ENCODE measurements at regions not wholly inside any gene's neighbourhood (a gene's known extent, or its start where the extent isn't known, plus 50 kb on each side); places are given as distances from the start of the nearest gene placed in this dataset.

DNA sequence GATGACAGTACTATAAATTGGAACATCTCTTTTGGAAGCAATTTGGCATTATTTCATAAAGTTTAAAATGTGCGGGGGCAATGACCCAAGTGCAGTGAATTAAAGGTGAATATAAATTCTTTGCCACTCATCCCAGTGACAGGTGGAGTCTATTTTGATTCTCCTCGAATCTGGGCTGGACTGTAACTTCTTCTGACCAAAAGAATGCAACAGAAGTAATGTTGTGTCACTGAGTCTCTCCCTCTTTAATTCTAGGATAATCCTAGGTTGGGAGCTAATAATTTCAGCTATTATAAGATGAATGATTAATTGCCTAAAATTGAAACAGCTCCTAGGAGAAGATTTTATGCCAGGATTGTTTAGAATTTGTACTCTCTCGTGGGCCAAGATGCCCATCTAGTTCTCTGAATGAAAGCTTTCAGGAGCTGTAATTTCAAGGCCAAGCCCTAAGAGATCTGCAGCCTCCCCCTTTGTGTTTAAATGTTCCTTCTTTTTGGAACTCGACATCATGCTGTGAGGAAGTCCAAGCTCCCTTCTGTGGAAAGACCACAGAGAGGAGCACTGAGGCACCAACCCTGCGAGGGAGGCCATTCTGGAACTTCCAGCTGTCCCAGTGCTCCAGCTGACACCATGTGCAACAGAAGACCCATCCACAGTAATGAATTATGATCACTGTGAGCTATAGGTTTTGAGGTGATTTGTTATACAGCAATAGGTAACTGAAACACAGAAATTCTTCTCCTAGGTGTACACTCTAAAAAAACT, 208.1 kb downstream of the COPRS start:
- no peak for TF ChIP-seq FOXP2 (optimal IDR thresholded peaks at IDR 0.05; ENCODE audit: borderline replicate concordance, extremely low read depth, extremely low read length, insufficient read depth)
- TF ChIP-seq POLR2AphosphoS5 (IDR thresholded peaks at IDR 0.05; ENCODE audit: low read depth, low read length), result no peak
- TF ChIP-seq, protein P1, sequence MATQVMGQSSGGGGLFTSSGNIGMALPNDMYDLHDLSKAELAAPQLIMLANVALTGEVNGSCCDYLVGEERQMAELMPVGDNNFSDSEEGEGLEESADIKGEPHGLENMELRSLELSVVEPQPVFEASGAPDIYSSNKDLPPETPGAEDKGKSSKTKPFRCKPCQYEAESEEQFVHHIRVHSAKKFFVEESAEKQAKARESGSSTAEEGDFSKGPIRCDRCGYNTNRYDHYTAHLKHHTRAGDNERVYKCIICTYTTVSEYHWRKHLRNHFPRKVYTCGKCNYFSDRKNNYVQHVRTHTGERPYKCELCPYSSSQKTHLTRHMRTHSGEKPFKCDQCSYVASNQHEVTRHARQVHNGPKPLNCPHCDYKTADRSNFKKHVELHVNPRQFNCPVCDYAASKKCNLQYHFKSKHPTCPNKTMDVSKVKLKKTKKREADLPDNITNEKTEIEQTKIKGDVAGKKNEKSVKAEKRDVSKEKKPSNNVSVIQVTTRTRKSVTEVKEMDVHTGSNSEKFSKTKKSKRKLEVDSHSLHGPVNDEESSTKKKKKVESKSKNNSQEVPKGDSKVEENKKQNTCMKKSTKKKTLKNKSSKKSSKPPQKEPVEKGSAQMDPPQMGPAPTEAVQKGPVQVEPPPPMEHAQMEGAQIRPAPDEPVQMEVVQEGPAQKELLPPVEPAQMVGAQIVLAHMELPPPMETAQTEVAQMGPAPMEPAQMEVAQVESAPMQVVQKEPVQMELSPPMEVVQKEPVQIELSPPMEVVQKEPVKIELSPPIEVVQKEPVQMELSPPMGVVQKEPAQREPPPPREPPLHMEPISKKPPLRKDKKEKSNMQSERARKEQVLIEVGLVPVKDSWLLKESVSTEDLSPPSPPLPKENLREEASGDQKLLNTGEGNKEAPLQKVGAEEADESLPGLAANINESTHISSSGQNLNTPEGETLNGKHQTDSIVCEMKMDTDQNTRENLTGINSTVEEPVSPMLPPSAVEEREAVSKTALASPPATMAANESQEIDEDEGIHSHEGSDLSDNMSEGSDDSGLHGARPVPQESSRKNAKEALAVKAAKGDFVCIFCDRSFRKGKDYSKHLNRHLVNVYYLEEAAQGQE (IDR thresholded peaks at IDR 0.05; ENCODE audit: insufficient read depth in 1 of 2, low read depth in 2 of 2, low read length in 2 of 2), result no peak
- TF ChIP-seq TAF1 (IDR thresholded peaks at IDR 0.05; ENCODE audit: borderline replicate concordance, insufficient read depth, low read length), result no peak
- no peak for TF ChIP-seq SIN3A (IDR thresholded peaks at IDR 0.05; ENCODE audit: borderline replicate concordance, insufficient read depth, low read length)

DNA sequence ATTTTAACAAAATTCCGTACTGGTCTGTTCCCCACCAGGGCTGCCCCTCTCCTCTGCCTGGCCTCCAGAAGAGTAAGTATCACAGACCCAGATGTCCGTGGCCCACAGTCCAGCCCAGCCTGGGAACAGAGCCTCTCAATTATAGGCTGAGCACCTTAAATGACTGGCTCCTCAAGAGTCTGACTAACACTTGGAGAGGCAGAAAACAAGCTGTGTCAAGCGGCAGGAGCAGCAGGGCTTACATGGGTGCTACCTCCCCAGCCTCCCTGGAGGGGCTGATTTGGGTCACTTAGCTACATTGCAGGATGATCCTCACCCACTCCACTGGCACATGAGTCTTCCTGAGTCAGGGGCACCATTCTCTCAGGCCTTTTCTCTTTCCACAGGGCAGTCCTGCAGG, 209.7 kb downstream of the COPRS start:
- TF ChIP-seq TAF1 (IDR thresholded peaks at IDR 0.05; ENCODE audit: borderline replicate concordance, insufficient read depth, low read length), result no peak
- TF ChIP-seq SIN3A (IDR thresholded peaks at IDR 0.05; ENCODE audit: borderline replicate concordance, insufficient read depth, low read length), result no peak
- no peak for TF ChIP-seq FOXP2 (optimal IDR thresholded peaks at IDR 0.05; ENCODE audit: borderline replicate concordance, extremely low read depth, extremely low read length, insufficient read depth)
- TF ChIP-seq POLR2AphosphoS5 (IDR thresholded peaks at IDR 0.05; ENCODE audit: low read depth, low read length), result no peak
- TF ChIP-seq, protein P1 (IDR thresholded peaks at IDR 0.05; ENCODE audit: insufficient read depth in 1 of 2, low read depth in 2 of 2, low read length in 2 of 2), result no peak

DNA sequence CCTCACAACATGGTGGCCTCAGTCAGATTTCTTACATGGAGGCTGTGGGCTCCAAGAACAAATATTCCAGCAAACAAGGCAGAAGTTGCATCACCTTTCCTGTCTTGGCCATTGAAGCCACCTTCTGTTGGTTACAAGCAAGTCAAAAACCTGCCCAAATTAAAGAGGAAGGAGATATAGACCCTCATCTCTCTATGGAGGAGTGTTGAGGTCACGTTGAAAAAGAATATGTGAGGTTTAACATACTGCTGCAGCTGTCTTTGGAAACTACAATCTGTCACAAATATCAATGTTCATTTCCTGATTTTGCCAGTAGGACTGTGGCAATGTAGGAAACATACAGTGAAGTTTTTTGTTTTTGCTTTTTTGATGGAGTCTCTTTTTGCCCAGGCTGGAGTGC, 211.4 kb downstream of the COPRS start:
- TF ChIP-seq, protein P1 (IDR thresholded peaks at IDR 0.05; ENCODE audit: insufficient read depth in 1 of 2, low read depth in 2 of 2, low read length in 2 of 2), result no peak
- TF ChIP-seq POLR2AphosphoS5 (IDR thresholded peaks at IDR 0.05; ENCODE audit: low read depth, low read length) (no peak), TAF1 (IDR thresholded peaks at IDR 0.05; ENCODE audit: borderline replicate concordance, insufficient read depth, low read length) (no peak), FOXP2 (optimal IDR thresholded peaks at IDR 0.05; ENCODE audit: borderline replicate concordance, extremely low read depth, extremely low read length, insufficient read depth) (no peak), SIN3A (IDR thresholded peaks at IDR 0.05; ENCODE audit: borderline replicate concordance, insufficient read depth, low read length) (no peak)

DNA sequence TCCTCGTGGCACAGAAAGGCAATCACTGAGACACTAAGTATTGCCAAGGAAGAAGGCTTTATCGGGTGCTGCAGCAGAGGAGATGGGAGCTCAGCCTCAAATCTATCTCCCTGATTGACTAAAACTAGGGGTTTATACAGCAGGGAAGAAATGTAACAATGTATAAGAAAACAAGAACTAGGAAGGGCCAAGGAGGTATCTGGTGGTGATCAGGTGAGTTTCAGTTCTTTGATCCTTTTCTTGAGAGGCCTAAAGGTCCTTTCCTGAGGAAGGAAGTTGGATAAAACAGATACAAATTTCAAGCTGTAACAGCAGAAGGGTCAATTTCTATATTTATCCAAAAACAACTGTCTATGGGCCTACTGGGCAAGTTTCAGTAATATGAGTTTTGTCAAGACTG, 212.4 kb downstream of the COPRS start:
- TF ChIP-seq FOXP2 (optimal IDR thresholded peaks at IDR 0.05; ENCODE audit: borderline replicate concordance, extremely low read depth, extremely low read length, insufficient read depth) (no peak), SIN3A (IDR thresholded peaks at IDR 0.05; ENCODE audit: borderline replicate concordance, insufficient read depth, low read length) (no peak), TAF1 (IDR thresholded peaks at IDR 0.05; ENCODE audit: borderline replicate concordance, insufficient read depth, low read length) (no peak), POLR2AphosphoS5 (IDR thresholded peaks at IDR 0.05; ENCODE audit: low read depth, low read length) (no peak)
- TF ChIP-seq, protein P1 (IDR thresholded peaks at IDR 0.05; ENCODE audit: insufficient read depth in 1 of 2, low read depth in 2 of 2, low read length in 2 of 2), result no peak
